IPS-20b (cell line): ENCODE measurements at regions not wholly inside any gene's neighbourhood (a gene's known extent, or its start where the extent isn't known, plus 50 kb on each side); places are given as distances from the start of the nearest gene placed in this dataset.

Source experiments
- H3K27ac ChIP-seq: one replicate; pipeline ENCODE4 v1.5.1; 2013; ENCODE audit warnings: low read length
- H3K27me3 ChIP-seq: 2 replicates; pipeline ENCODE4 v1.6.1; 2013; ENCODE audit warnings: mild to moderate bottlenecking, low read length, inconsistent platforms; ENCODE audit not compliant: insufficient read depth
- H3K36me3 ChIP-seq: 2 replicates; pipeline ENCODE4 v1.6.1; 2013; ENCODE audit warnings: low read depth, mild to moderate bottlenecking, inconsistent platforms, low read length, moderate library complexity; ENCODE audit not compliant: insufficient read depth
- H3K4me1 ChIP-seq: 2 replicates; pipeline ENCODE4 v1.6.1; 2013; ENCODE audit warnings: mild to moderate bottlenecking, control low read depth, inconsistent platforms, low read length, moderate library complexity; ENCODE audit not compliant: insufficient read depth
- H3K4me3 ChIP-seq: 2 replicates; pipeline ENCODE4 v1.5.1; 2013; ENCODE audit warnings: mild to moderate bottlenecking, low read length, inconsistent platforms
- H3K9ac ChIP-seq: 2 replicates; pipeline ENCODE4 v1.6.1; 2013; ENCODE audit warnings: low read depth, mild to moderate bottlenecking, inconsistent platforms, low read length, moderate library complexity
- H3K9me3 ChIP-seq: 2 replicates; pipeline ENCODE4 v1.6.1; 2013; ENCODE audit warnings: mild to moderate bottlenecking, low read depth, low read length, inconsistent platforms; ENCODE audit not compliant: insufficient read depth

- no peak overlapping the region for H3K9ac ChIP-seq
- H3K4me1 ChIP-seq, result peaks cover 6% of the 10 kb centered on the region; the same call in 1 of the 2 replicates
Measured at GRCh38 chr1:73953586-73953985, 244.4 kb downstream of the LRRIQ3 start.

DNA sequence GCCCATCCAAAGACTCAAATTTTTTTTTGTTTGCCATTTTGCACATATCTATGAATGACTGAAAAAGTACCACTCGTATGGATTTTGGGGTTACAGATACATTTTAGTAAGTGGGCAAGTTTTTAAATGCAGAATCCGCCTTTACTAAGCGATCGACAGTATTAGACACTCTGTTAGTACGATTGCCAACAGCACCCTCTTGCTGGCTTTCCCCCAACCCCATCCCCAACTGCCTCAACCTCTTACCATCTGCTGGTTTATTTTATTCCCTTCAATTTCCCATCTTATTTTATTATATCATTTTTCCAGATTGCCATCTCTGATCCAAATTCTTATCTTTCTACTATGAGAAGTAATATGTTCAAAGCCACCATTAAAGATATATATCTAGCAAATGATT lies 244.8 kb downstream of the LRRIQ3 start:
- H3K9me3 ChIP-seq, result no peaks in the 10 kb centered on the region
- H3K4me1 ChIP-seq, result peaks cover 6% of the 10 kb centered on the region; the same call in 1 of the 2 replicates
- no peaks in the 10 kb centered on the region for H3K36me3 ChIP-seq
- H3K27ac ChIP-seq, result no peak overlapping the region
- H3K4me3 ChIP-seq, result no peak overlapping the region
- no peak overlapping the region for H3K9ac ChIP-seq
- no peaks in the 10 kb centered on the region for H3K27me3 ChIP-seq

More at GRCh38 chr1:73953586-73953985, 244.4 kb downstream of the LRRIQ3 start:
- no peaks in the 10 kb centered on the region for H3K36me3 ChIP-seq
- no peaks in the 10 kb centered on the region for H3K9me3 ChIP-seq
- H3K27ac ChIP-seq, result no peak overlapping the region
- no peaks in the 10 kb centered on the region for H3K27me3 ChIP-seq
- H3K4me3 ChIP-seq, result no peak overlapping the region

- peaks cover 15% of the 10 kb centered on the region; the same call in 1 of the 2 replicates for H3K4me1 ChIP-seq
Measured at GRCh38 chr1:73948055-73948454, 249.9 kb downstream of the LRRIQ3 start.

DNA sequence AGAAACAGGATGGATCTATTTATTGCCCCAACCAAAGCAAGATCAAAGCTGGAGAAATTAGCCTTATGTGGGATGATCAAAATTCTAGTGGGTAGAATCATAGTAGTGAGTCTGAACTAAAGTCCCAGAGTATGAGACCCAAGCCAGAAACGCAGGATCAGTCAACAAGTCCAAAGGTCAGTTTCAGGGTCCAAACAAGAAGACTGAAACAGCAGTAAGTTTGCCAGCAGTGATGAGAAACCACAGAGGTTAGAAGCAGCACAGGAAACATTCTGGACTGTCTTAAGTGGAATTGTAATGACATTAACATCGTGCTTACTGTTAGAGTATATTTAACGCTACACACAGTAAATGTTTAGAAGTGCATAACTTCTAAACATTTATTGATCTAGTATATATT lies 251.0 kb downstream of the LRRIQ3 start:
- H3K9me3 ChIP-seq, result no peaks in the 10 kb centered on the region
- H3K4me3 ChIP-seq, result no peak overlapping the region
- no peak overlapping the region for H3K9ac ChIP-seq
- H3K4me1 ChIP-seq, result peaks cover 15% of the 10 kb centered on the region; the same call in 1 of the 2 replicates
- H3K27me3 ChIP-seq, result no peaks in the 10 kb centered on the region
- no peaks in the 10 kb centered on the region for H3K36me3 ChIP-seq
- no peak overlapping the region for H3K27ac ChIP-seq

More at GRCh38 chr1:73948055-73948454, 249.9 kb downstream of the LRRIQ3 start:
- Histone ChIP-seq H3K27me3 (no peaks in the 10 kb centered on the region), H3K4me3 (no peak overlapping the region), H3K9me3 (no peaks in the 10 kb centered on the region), H3K27ac (no peak overlapping the region), H3K36me3 (no peaks in the 10 kb centered on the region), H3K9ac (no peak overlapping the region)

GRCh38 chr1:73943270-73943669 lies 254.7 kb downstream of the LRRIQ3 start:
- no peaks in the 10 kb centered on the region for H3K36me3 ChIP-seq
- 0 out of 2 replicates have a peak overlapping the region, but pooled peaks have one; percentile 15 for H3K4me3 ChIP-seq
- H3K4me1 ChIP-seq, result peaks cover 9% of the 10 kb centered on the region; the same call in 1 of the 2 replicates
- no peak overlapping the region for H3K9ac ChIP-seq
- no peaks in the 10 kb centered on the region for H3K27me3 ChIP-seq
- no peak overlapping the region for H3K27ac ChIP-seq
- no peaks in the 10 kb centered on the region for H3K9me3 ChIP-seq

- no peaks in the 10 kb centered on the region for H3K9me3 ChIP-seq
- H3K36me3 ChIP-seq, result no peaks in the 10 kb centered on the region
- H3K4me1 ChIP-seq, result peaks cover 13% of the 10 kb centered on the region; the same call in 1 of the 2 replicates
- no peaks in the 10 kb centered on the region for H3K27me3 ChIP-seq
- peak overlapping the region; percentile 12; the same call in 1 of the 2 replicates for H3K4me3 ChIP-seq
- no peak overlapping the region for H3K9ac ChIP-seq
- H3K27ac ChIP-seq, result no peak overlapping the region
Measured at GRCh38 chr1:73930293-73930692, 267.7 kb downstream of the LRRIQ3 start.

DNA sequence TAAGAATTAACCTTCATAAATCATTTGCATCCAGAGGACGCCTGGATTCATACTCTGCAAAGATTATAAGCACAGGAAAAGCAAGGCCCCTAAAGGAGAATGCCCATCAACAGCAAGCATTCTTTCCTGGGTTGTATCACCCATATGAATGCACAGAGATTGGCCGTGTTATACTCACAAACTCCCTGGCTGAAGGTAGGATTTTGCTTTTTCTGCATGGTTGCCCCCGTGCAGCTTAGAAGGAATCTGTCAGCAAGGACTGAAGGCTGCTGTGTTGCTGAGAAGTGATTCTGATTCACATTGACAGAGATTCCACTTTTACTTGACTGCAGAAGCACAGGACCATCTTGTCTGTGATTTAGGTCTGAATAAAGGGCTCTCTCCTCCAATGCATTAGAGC lies 283.0 kb downstream of the LRRIQ3 start:
- Histone ChIP-seq H3K4me1 (no peaks in the 10 kb centered on the region), H3K9ac (no peak overlapping the region), H3K27me3 (no peaks in the 10 kb centered on the region), H3K9me3 (peaks cover 7% of the 10 kb centered on the region), H3K4me3 (no peak overlapping the region), H3K36me3 (no peaks in the 10 kb centered on the region), H3K27ac (no peak overlapping the region)

GRCh38 chr1:73913025-73913424 lies 285.0 kb downstream of the LRRIQ3 start:
- Histone ChIP-seq H3K36me3 (no peaks in the 10 kb centered on the region), H3K27me3 (no peaks in the 10 kb centered on the region), H3K9me3 (peaks cover 7% of the 10 kb centered on the region), H3K4me3 (no peak overlapping the region), H3K9ac (no peak overlapping the region), H3K4me1 (no peaks in the 10 kb centered on the region), H3K27ac (no peak overlapping the region)

DNA sequence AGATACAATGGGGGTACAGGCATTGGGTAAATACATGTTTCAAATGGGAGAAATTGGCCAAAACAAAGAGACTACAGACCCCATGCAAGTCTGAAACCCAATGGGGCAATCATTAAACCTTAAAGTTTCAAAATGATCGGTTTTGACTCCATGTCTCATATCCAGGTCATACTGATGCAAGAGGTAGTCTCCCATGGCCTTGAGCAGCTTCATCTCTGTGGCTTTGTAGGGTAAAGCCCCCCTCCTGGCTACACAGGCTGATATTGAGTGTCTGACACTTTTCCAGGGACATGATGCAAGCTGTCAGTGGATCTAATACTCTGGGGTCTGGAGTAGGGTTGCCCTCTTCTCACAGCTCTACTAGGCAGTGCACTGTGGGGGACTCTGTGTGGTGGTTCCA lies 286.1 kb downstream of the LRRIQ3 start:
- Histone ChIP-seq H3K4me3 (no peak overlapping the region), H3K9me3 (peaks cover 7% of the 10 kb centered on the region), H3K27me3 (no peaks in the 10 kb centered on the region), H3K36me3 (no peaks in the 10 kb centered on the region), H3K4me1 (no peaks in the 10 kb centered on the region), H3K27ac (no peak overlapping the region), H3K9ac (no peak overlapping the region)

- no peaks in the 10 kb centered on the region for H3K36me3 ChIP-seq
- H3K27ac ChIP-seq, result no peak overlapping the region
- peaks cover 7% of the 10 kb centered on the region for H3K9me3 ChIP-seq
- H3K4me3 ChIP-seq, result no peak overlapping the region
- H3K27me3 ChIP-seq, result no peaks in the 10 kb centered on the region
- H3K4me1 ChIP-seq, result no peaks in the 10 kb centered on the region
- H3K9ac ChIP-seq, result no peak overlapping the region
Measured at GRCh38 chr1:73910466-73910865, 287.5 kb downstream of the LRRIQ3 start.

GRCh38 chr1:73910062-73910461 lies 287.9 kb downstream of the LRRIQ3 start:
- H3K4me3 ChIP-seq, result no peak overlapping the region
- no peak overlapping the region for H3K9ac ChIP-seq
- no peaks in the 10 kb centered on the region for H3K27me3 ChIP-seq
- no peak overlapping the region for H3K27ac ChIP-seq
- no peaks in the 10 kb centered on the region for H3K36me3 ChIP-seq
- peaks cover 7% of the 10 kb centered on the region for H3K9me3 ChIP-seq
- H3K4me1 ChIP-seq, result no peaks in the 10 kb centered on the region

GRCh38 chr1:73909043-73909562 lies 288.9 kb downstream of the LRRIQ3 start:
- H3K27ac ChIP-seq, result no peak overlapping the region
- H3K9ac ChIP-seq, result no peak overlapping the region
- peaks cover 7% of the 10 kb centered on the region for H3K9me3 ChIP-seq
- no peak overlapping the region for H3K4me3 ChIP-seq
- H3K36me3 ChIP-seq, result no peaks in the 10 kb centered on the region
- H3K27me3 ChIP-seq, result no peaks in the 10 kb centered on the region
- H3K4me1 ChIP-seq, result no peaks in the 10 kb centered on the region
